Prostate gland (tissue), 2 donors: ENCODE measurements at regions not wholly inside any gene's neighbourhood (a gene's known extent, or its start where the extent isn't known, plus 50 kb on each side); places are given as distances from the start of the nearest gene placed in this dataset.

ENCODE experiments used
- POLR2A ChIP-seq: fragments of 450-650 bp; IDR thresholded peaks from one replicate; pipeline ENCODE4 v1.6.1; 2016; ENCODE audit warnings: antibody characterized with exemption, mild to moderate bottlenecking
- POLR2AphosphoS5 ChIP-seq: sonication (generic); formaldehyde crosslinking; IDR thresholded peaks from one replicate; pipeline ENCODE4 v1.6.1; 2017; ENCODE audit warnings: antibody characterized with exemption
- TF ChIP-seq, protein P1 (sequence below), 4 experiments: fragments of 200-600 bp in 2 of 4; fragments of 450-650 bp in 2 of 4; sonication (generic) in 2 of 4; IDR thresholded peaks; 1 replicate in 3 of 4; 2 replicates in 1 of 4; pipeline ENCODE4 v1.5.1; 2016 to 2019; ENCODE audit warnings: antibody characterized with exemption in 4 of 4, mild to moderate bottlenecking in 2 of 4, moderate library complexity in 2 of 4

DNA sequence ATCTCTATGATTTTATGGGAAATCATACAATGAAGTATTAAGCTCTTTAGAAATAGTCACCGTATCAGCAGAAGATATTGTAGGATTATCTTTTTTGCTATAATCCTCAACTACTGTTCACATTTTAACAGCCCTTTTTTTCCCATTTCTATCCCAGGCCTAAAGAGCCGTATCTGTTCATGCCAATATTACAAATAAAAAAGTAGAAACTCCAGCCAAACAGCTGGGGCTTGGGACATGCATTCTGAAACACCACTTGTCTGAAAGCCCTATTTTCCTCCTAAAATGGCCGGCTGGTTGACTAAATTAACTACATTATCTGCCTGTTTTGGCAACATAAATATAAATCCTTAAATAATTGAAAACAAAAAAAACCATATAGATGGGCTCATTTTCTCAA lies 477.8 kb downstream of the CDH2 start:
- TF ChIP-seq, protein P1, sequence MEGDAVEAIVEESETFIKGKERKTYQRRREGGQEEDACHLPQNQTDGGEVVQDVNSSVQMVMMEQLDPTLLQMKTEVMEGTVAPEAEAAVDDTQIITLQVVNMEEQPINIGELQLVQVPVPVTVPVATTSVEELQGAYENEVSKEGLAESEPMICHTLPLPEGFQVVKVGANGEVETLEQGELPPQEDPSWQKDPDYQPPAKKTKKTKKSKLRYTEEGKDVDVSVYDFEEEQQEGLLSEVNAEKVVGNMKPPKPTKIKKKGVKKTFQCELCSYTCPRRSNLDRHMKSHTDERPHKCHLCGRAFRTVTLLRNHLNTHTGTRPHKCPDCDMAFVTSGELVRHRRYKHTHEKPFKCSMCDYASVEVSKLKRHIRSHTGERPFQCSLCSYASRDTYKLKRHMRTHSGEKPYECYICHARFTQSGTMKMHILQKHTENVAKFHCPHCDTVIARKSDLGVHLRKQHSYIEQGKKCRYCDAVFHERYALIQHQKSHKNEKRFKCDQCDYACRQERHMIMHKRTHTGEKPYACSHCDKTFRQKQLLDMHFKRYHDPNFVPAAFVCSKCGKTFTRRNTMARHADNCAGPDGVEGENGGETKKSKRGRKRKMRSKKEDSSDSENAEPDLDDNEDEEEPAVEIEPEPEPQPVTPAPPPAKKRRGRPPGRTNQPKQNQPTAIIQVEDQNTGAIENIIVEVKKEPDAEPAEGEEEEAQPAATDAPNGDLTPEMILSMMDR (IDR thresholded peaks at IDR 0.05) = no peak
- no peak for TF ChIP-seq POLR2AphosphoS5
- TF ChIP-seq POLR2A = no peak
